HG02884 (cell line): ENCODE measurements at regions not wholly inside any gene's neighbourhood (a gene's known extent, or its start where the extent isn't known, plus 50 kb on each side); places are given as distances from the start of the nearest gene placed in this dataset.

Experiments
- ATAC-seq: cut with Tn5 transposase; IDR thresholded peaks from one replicate; pipeline ENCODE4 v1.9.1; 2021; ENCODE audit warnings: mild to moderate bottlenecking, moderate library complexity; ENCODE audit not compliant: unreplicated experiment

DNA sequence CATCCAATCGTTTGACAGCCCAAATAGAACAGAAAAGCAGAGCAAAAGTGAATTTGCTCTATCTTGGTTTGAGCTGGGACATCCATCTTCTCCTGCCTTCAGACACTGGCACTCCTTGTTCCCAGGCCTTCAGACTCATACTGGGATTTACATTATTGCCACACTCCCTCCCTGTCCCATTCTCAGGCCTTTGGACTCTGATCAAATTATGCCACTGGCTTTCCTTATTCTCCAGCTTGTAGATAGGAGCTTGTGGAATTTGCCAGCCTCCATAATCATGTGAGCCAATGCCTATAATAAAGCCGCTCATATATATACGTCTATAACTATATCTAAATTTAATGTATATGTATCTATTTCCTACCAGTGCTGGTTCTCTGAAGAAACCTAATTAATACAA lies 568.3 kb upstream of the KIRREL3 start:
- ATAC-seq = no peak

DNA sequence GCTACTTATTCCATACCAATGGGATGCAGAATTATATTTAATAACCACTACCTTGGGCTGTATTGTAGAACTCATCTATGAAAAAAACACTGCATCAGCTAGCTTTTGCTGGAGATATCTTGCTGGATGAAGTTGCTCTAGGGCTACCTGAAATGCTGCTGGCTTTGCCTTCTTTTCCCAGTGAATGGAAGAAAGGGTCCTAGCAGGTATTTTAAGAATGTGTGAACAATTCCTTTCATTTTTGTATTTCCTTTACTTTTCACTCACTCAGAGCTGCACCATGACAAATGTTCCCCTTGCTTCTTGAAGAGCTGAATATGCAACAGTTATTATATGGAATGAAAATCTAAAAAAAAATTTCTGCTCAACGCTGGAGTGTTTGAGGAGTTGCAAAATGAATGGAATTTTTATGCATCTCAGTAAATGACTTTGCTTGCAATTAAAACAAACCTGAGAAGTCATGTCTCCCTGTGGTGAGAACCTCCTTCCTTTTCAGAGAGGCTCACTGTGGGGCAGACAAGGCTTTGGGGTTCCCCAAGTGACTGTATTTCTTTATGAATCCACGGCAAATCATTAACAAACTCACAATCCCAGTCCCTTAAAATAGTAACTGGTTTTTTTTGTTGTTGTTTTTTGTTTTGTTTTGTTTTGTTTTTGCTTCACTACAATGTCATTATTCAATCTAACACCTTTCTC lies 566.8 kb upstream of the KIRREL3 start:
- no peak for ATAC-seq

DNA sequence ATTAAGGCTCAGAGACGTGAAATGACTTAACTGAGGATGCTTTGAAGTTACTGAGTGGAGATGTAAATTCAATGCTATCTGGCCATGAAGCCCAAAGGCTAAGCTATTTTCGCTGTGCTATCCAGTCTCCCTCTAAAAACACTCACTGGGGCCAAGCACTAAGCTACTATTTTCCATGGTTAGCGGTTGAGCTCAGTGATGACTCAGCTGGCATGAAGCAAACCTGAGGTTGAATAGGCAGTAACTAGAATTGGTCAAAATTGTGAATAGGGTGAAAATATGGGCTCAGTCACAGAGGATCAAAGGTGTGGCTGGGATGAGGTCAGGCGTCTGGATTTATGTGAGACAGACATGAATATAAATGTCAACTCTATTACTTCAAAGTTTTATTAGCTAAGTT lies 564.2 kb upstream of the KIRREL3 start:
- ATAC-seq = no peak

- no peak for ATAC-seq
Measured at GRCh38 chr11:127559978-127560377, 559.4 kb upstream of the KIRREL3 start.

- ATAC-seq = no peak
Measured at GRCh38 chr11:127552446-127552845, 551.9 kb upstream of the KIRREL3 start.

GRCh38 chr11:127531167-127531566 lies 530.6 kb upstream of the KIRREL3 start:
- ATAC-seq = no peak

DNA sequence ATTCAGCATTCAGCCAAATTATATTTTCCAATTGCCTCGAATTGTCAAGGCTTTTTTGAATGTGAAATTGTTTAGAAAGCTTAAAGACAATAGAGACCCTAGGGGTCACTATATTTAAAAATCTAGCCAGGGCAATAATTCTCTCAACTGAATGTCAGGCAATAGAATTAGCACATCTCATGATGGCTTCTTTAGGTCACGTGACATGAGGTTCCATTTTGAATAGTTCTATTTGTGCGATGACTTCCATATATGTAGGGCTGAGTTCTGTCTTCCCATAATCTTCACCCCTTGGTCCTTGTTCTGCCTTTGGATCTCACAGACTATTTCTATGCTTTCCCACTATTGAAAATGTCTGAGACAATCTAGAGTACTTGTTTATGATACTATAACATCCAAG lies 527.7 kb upstream of the KIRREL3 start:
- ATAC-seq = no peak

DNA sequence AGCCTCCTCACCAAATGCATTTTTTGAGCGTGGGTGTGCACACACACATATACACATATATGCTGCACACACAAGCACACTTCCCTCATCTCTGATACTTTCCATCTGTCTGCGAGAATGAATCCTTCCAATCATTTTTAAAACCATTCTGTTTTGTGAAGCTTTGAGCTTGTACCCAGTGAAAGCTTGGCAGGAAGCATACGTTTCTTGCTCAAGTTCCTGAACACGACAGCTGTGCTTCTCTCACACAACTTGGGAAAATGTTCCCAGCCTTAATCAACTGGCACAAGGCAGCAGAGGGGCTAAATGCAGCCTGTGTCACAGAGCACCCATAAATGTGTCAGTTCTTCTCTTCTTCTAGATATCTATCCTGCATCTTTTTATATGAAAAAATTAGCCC lies 524.0 kb upstream of the KIRREL3 start:
- no peak for ATAC-seq

GRCh38 chr11:127521413-127521812 lies 520.8 kb upstream of the KIRREL3 start:
- no peak for ATAC-seq

GRCh38 chr11:127507851-127508250 lies 507.3 kb upstream of the KIRREL3 start:
- no peak for ATAC-seq

- ATAC-seq = no peak
Measured at GRCh38 chr11:127506647-127507046, 506.1 kb upstream of the KIRREL3 start.

DNA sequence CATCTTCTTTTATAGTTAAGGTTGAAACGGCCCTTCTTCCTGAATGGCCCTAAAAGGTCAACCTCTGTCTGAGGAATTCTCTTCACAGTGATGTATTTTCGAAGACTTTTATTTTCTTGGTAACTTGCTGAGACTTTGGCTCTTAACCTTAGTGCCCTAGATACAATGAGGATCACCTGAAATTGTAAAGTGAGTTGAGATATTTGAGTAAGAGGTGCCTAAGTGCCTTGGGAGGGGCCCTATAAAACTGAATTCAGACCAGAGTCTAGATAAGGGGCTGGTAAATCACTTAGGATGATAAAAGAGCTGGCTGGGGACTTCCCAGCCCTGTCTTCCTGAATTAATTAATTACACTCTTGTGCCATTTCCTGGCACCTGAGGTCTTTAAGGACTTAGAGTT lies 505.6 kb upstream of the KIRREL3 start:
- no peak for ATAC-seq

DNA sequence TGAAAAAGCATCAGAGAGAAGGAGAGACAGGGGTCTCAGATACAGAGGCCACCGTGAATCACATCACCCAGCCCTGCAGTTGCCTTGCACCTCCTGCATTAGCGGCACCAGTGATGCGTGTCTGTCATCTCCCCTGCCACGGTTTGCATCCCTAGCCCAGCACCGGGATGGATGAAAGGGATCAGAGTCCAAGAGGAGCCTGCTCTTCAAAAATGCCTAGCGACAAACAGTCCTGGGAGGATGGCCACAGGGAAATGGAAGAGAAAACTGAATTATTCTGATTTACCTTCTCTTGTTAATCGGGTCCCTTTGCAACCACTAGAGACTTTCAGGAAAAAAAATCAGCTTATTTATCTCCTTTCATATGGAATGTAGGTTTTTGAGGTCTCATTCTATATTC lies 495.6 kb upstream of the KIRREL3 start:
- ATAC-seq = no peak

DNA sequence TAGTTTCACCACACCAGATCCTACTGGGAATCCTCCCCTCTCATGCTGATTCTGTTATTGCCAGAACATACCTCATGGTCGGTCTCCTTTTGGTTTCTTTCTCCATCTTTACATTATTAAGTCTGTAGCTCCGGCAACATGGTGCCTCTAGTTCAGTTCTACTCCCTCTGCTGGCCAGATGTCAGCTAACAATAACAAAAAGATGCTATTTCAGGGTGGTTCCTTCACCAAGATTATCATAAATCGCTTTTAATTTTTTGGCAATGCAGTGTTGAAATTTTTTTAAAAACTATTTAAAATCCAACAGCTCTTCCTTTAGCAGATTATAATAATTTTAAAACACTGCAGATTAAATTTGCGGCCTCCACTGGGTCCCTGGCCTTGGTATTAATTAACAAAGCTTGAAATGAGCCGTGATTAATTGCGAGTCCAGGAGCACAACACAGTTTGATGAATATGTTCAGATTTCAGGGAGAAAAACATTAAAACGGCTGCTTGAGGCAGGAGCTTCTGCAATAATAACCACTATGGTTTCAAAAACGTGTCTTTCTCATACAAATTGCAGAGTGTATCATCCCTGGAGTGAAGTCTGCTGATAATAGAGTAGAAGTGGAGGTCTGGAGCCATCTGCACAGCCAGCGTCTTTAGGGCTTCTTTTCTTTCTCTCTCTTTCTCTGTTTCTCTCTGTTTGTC lies 492.9 kb upstream of the KIRREL3 start:
- peak; percentile 45 for ATAC-seq

DNA sequence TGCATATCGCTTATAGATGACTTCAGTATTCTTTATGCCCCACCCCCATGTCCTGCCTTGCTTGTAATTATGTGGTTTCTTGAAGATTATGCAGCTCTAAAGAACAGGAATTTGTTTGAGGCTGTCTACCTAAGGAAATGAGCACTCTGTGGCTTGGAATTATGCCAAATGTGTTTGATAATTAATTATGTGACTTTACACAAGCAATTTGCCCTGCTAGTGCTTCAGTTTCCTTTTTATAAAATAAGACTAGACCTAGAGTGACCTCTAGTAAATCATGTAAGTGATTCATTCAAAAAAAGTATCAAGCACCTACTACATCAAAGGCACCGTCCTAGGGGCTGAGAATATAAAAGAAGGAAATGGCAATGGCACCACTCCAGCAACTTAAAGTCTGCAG lies 491.5 kb upstream of the KIRREL3 start:
- ATAC-seq = no peak

- no peak for ATAC-seq
Measured at GRCh38 chr11:127491589-127491988, 491.0 kb upstream of the KIRREL3 start.

- ATAC-seq = no peak
Measured at GRCh38 chr11:127490896-127491295, 490.3 kb upstream of the KIRREL3 start.

GRCh38 chr11:127485541-127485940 lies 485.0 kb upstream of the KIRREL3 start:
- ATAC-seq = no peak

GRCh38 chr11:127481391-127481790 lies 480.8 kb upstream of the KIRREL3 start:
- no peak for ATAC-seq

- ATAC-seq = no peak
Measured at GRCh38 chr11:127478826-127479225, 478.3 kb upstream of the KIRREL3 start.

DNA sequence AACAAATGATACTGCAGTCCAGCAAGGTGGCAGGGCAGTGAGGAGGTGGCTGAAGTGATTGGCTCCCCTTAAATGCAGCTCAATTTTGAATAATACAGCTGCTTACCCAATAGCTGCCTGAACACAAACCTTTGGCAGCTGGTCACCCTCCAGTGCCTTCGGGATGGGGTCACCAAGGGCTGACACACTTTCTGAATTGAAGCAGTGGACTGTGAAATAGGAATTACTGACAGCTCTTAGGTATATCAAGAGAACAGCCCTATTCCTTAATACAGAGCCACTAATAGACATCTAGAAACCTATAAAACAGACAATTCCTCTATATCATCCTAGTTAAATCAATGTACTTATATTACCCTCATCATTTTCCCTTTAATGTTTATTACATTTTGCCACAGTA lies 474.2 kb upstream of the KIRREL3 start:
- no peak for ATAC-seq

GRCh38 chr11:127472505-127472904 lies 471.9 kb upstream of the KIRREL3 start:
- ATAC-seq = no peak

GRCh38 chr11:127471662-127472061 lies 471.1 kb upstream of the KIRREL3 start:
- ATAC-seq = no peak
